ENCODE measurements at regions not wholly inside any gene's neighbourhood (a gene's known extent, or its start where the extent isn't known, plus 50 kb on each side); places are given as distances from the start of the nearest gene placed in this dataset.
"Not testable (repeated sequence)": the region's sequence is repeated elsewhere in the genome, so short reads cannot be mapped to it uniquely, and the experiment has no call there.

- DNase-seq, result no peak
Observed at GRCh38 chr13:104571161-104571892, 1505.1 kb upstream of the SLC10A2 start.

- DNase-seq, result no peak
Observed at GRCh38 chr13:104567114-104567513, 1500.9 kb upstream of the SLC10A2 start.

GRCh38 chr13:104565888-104566287, 1499.7 kb upstream of the SLC10A2 start:
- no peak for DNase-seq

- DNase-seq, result no peak
Observed at GRCh38 chr13:104553896-104554295, 1487.7 kb upstream of the SLC10A2 start.

- DNase-seq, result no peak
Observed at GRCh38 chr13:104553186-104553585, 1487.0 kb upstream of the SLC10A2 start.

GRCh38 chr13:104534847-104535246, 1468.6 kb upstream of the SLC10A2 start:
- DNase-seq, result no peak

GRCh38 chr13:104532132-104532531, 1465.9 kb upstream of the SLC10A2 start:
- DNase-seq, result no peak

GRCh38 chr13:104530741-104531140, 1464.5 kb upstream of the SLC10A2 start:
- DNase-seq, result no peak

- no peak for DNase-seq
Observed at GRCh38 chr13:104526561-104526960, 1460.3 kb upstream of the SLC10A2 start.

GRCh38 chr13:104525467-104525866, 1459.2 kb upstream of the SLC10A2 start:
- DNase-seq, result no peak

- DNase-seq, result no peak
Observed at GRCh38 chr13:104522235-104523072, 1456.2 kb upstream of the SLC10A2 start.

- no peak for DNase-seq
Observed at GRCh38 chr13:104510422-104510821, 1444.2 kb upstream of the SLC10A2 start.

GRCh38 chr13:104493502-104493901, 1427.3 kb upstream of the SLC10A2 start:
- not testable (repeated sequence) for DNase-seq

- no peak for DNase-seq
Observed at GRCh38 chr13:104491916-104492315, 1425.7 kb upstream of the SLC10A2 start.

GRCh38 chr13:104487006-104487405, 1420.8 kb upstream of the SLC10A2 start:
- DNase-seq, result no peak

- no peak for DNase-seq
Observed at GRCh38 chr13:104485571-104485970, 1419.4 kb upstream of the SLC10A2 start.

GRCh38 chr13:104483631-104484030, 1417.4 kb upstream of the SLC10A2 start:
- DNase-seq, result no peak

GRCh38 chr13:104477261-104477660, 1411.0 kb upstream of the SLC10A2 start:
- DNase-seq, result no peak

- DNase-seq, result no peak
Observed at GRCh38 chr13:104473936-104474335, 1407.7 kb upstream of the SLC10A2 start.

GRCh38 chr13:104466016-104466415, 1399.8 kb upstream of the SLC10A2 start:
- no peak for DNase-seq

GRCh38 chr13:104461049-104461448, 1394.8 kb upstream of the SLC10A2 start:
- DNase-seq, result no peak

GRCh38 chr13:104460554-104460953, 1394.3 kb upstream of the SLC10A2 start:
- no peak for DNase-seq

GRCh38 chr13:104450006-104450405, 1383.8 kb upstream of the SLC10A2 start:
- DNase-seq, result no peak

GRCh38 chr13:104447348-104447747, 1381.1 kb upstream of the SLC10A2 start:
- DNase-seq, result no peak
